ENCODE measurements at regions not wholly inside any gene's neighbourhood (a gene's known extent, or its start where the extent isn't known, plus 50 kb on each side); places are given as distances from the start of the nearest gene placed in this dataset.

DNA sequence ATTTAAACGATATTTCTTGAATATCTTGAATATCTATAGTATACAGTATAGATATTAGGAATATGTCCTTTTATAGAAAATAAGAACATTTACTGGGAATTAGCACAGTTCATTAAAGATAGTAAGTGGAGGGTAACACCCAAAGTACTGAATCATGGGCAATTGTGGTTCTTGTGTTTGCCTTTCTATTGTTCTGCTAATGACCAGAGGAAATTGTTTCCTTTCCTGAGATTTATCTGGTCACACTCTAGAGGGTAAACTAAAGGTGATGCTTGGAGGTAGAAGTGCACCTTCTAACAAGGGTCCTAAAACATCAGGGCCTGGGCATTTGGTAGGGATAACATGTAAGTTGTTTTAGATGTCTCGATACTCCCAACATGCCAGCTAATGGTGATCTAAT lies 241.3 kb upstream of the SFRP2 start:
- no peak for TF ChIP-seq POLR2A (IDR thresholded peaks at IDR 0.05)
- TF ChIP-seq, protein P1, sequence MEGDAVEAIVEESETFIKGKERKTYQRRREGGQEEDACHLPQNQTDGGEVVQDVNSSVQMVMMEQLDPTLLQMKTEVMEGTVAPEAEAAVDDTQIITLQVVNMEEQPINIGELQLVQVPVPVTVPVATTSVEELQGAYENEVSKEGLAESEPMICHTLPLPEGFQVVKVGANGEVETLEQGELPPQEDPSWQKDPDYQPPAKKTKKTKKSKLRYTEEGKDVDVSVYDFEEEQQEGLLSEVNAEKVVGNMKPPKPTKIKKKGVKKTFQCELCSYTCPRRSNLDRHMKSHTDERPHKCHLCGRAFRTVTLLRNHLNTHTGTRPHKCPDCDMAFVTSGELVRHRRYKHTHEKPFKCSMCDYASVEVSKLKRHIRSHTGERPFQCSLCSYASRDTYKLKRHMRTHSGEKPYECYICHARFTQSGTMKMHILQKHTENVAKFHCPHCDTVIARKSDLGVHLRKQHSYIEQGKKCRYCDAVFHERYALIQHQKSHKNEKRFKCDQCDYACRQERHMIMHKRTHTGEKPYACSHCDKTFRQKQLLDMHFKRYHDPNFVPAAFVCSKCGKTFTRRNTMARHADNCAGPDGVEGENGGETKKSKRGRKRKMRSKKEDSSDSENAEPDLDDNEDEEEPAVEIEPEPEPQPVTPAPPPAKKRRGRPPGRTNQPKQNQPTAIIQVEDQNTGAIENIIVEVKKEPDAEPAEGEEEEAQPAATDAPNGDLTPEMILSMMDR (IDR thresholded peaks at IDR 0.05) = no peak

Data from thyroid gland (tissue), 4 donors.